ENCODE measurements at regions not wholly inside any gene's neighbourhood (a gene's known extent, or its start where the extent isn't known, plus 50 kb on each side); places are given as distances from the start of the nearest gene placed in this dataset.

- DNase-seq: no peak
Measured at GRCh38 chr1:14298806-14299205, 299.7 kb upstream of the KAZN start.

DNA sequence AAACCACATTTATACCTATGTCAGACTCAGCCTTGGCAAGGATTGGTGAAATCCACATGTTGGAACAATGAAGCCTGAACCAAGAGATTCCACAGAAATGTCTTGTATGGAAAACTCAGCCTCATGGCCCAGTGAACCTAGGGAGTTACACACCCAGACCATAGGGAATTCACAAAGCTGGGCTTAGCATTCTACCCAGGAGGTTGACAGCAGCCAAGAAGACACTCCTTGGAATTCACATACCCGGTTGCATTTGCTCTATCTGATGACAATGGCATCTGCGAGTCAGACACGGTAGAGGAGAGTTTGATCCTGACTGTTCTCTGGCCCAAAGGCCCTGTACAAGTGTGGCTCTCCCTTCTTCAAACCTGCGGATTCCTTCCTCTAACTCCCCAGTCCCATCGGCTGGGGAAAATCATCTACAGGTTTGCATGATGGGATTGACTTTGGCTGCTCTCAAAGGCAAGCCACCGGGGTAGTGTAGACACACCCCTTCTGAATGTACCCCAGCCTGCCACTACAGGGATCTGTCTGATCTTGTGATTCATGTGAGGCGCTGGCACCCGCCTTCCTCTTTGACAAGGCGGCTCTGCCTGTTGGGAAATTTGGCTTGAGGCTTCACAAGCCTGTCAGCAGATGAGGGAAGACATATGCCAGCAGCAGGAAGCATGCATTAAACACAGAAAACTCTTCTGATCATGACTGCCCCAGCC is 297.3 kb upstream of the KAZN start:
- DNase-seq: no peak

DNA sequence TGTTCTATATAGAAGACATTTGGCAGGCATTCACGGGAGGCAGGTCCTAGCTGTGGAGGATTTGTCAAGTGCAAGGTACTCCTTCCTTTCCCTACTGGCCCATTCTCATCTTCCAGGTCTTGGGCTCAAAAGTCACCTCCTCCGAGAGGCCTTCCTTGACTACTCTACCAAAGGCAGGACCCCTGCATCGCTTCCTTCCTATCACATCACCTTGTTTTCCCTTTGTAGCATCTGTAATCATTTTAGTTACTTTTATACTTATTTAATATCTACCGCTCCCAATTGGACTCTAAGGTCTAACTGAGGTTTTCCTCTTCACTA is 296.8 kb upstream of the KAZN start:
- DNase-seq: no peak

DNA sequence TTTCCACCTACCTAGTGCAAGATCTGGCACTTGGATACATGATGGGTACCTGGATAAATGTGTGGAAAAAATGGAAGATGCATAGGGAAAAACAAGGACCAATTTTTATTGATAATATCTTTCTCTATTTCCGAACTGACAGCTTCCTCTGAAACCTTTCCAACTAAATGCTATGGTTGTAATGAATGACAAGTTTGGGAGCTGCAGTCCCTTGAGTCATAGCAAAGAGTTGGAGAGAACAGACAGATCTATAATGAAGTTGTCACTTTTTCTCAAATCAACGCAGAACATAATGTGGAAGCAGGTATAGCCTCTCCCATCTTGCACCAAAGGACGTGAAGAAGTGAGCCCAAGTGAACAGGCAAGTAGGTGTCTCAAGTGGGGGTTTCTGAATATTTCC is 296.5 kb upstream of the KAZN start:
- DNase-seq: no peak

GRCh38 chr1:14303011-14303410 is 295.5 kb upstream of the KAZN start:
- no peak for DNase-seq

DNA sequence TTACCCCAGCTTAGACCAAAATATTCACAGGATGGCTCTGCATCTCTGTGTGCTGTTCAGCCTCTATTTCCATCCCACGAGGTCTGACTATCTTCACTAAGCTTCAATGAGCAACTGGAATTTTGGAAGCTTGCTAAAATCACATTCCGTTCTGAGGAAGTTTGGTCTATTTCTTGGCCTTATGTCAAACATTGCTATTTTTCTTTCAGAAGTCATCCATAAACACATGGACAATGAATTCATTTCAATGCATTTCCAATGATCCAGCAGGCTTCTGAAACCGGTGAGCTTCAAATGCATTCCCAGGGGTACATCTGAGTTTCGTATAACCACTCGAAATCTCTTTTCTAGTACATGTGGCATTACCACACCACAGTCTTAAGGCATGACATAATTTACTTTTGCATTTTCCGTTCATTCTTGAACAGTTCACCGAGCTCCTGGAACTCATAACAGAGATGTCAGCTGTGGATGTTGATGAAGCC is 294.1 kb upstream of the KAZN start:
- DNase-seq: no peak

DNA sequence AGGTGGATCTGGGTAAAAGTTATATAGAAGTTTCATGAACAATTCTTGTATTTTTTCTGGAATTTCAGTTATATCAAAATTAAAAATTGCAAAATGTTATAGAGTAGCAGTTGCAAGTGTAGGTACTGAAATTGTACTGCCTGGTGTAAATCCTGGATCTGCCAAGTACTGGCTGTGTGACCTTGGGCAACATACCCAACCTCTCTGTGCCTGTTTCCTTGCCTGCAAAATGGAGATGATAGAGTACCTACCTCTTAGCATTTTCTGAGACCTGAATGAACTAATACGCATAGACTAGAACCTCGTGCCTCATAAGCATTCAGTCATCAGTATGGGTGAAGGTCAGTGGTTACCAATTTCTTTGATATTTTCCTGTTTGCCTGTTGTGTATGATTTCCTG is 290.0 kb upstream of the KAZN start:
- DNase-seq: no peak

DNA sequence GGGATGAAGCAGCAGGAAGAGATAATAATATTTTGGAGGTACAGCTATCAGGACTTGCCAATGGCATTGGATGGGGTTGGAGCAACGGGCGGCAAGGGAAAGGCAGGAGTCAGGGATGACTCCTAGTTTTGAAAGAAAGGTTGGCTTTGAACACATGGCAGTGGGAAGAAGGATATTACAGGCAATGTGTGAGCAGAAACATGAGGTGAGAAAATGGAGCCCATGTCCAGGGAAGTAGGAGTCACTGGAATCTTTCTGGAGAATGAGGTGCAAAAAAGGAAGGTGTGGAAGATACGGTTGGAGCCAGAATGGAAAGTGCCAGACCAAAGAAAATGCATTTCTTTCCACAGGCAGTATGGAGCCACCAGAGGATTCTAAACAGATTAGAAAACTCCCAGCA is 288.5 kb upstream of the KAZN start:
- DNase-seq: no peak

DNA sequence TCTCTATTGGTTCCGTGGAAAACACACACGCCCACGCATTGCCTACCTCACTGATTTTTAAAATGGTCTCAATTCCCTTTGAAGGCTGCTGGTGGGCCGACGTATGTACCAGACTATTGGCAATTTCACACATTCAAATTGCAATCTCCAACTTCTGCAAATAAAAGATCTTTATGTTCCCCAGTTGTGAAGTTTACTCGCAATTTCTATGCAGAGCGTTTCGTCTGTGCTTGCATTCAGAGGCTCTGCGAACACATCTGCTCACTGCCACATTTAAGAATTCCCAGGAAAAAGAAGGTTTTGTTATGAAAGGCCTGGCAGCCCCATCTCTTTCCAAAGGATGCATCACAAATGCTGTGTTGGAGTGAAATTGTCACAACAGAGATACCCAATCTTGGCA is 288.0 kb upstream of the KAZN start:
- no peak for DNase-seq

GRCh38 chr1:14313731-14314431 is 284.6 kb upstream of the KAZN start:
- DNase-seq: no peak

DNA sequence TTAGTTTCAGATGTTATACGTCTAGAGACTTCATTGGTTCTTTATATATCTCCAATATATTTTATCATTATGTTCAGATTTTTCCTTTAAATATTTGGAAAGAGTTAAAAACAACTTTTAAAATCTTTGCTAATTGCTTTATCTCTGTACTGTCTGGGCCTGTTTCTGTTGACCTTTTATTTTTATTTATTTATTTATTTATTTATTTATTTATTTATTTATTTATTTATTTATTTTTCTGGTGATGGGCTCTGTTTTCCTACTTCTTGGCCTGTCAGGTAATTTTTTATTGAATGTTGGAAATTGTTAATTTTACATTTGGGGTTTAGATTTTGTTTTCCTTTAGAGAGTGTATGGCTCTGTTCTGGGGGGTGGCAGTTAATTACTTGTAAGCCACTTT is 279.7 kb upstream of the KAZN start:
- no peak for DNase-seq

GRCh38 chr1:14320518-14320917 is 278.0 kb upstream of the KAZN start:
- no peak for DNase-seq

DNA sequence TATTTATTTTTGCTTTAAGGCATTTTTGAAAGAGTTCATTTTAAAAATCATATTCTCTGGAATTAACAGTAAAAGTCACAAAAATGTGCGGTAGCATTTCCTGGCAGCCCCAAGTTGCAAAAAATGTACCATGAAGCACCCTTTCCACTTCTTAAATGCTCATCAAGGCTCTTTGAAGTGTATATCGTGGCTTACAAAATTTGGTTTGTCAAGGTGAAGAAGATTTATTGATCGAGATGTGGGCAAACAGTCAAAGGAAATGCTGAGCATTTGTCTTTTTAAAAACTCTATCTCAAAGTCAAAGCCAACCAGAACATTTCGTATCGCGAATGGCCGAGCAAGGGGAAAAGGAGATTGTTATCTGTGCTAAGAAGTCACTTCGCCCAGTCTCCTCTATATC is 277.5 kb upstream of the KAZN start:
- no peak for DNase-seq

- no peak for DNase-seq
Measured at GRCh38 chr1:14321422-14321821, 277.1 kb upstream of the KAZN start.

DNA sequence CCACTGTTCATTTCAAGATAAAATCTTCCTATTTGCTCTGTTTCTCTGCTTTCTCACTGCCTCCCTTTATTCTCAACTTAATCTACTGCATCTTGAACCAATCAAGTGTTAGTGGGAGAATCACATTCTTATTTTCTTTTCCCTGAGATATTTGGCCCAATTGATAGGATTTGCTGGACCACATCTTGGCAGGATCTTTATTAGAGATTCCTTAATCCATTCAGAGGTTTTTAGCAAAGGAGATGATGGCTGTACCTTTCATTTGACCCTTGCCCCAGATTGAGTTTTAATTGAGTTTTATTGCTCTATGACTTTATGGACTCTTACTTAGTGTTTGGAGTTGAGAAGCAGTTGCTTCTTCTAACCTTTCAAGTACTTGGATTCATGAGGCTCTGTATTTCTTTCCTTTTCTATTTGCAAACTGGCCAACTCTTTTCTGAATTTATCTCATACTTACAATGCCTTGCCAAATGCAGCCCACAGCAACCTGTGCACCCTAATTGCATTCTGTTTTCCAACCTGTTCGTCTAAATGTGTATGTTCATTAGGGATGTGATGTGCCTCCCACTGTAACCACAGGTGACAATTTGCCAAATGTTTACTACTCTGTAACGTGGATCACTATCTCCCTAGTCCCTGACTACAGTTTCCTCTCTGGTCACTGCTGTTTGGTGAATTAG is 274.8 kb upstream of the KAZN start:
- DNase-seq: no peak

DNA sequence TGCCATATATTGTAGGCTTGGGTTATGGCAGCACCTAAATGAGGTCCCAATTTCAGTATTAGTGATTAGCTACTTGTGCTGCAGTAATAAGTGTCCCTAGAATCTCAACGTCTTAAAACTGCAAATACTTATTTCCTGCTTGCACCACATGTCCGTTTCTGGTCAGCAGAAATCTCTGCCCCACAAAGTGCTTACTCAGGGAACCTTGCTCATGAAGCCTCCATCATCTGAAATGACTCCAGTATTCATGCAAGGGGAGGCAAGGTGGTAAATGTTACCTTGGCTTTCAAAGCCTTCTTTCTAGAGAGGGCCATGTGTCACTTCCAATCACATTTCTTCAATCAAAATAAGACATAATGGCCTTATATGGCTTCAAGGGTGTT is 274.2 kb upstream of the KAZN start:
- no peak for DNase-seq

- no peak for DNase-seq
Measured at GRCh38 chr1:14326857-14327256, 271.6 kb upstream of the KAZN start.

DNA sequence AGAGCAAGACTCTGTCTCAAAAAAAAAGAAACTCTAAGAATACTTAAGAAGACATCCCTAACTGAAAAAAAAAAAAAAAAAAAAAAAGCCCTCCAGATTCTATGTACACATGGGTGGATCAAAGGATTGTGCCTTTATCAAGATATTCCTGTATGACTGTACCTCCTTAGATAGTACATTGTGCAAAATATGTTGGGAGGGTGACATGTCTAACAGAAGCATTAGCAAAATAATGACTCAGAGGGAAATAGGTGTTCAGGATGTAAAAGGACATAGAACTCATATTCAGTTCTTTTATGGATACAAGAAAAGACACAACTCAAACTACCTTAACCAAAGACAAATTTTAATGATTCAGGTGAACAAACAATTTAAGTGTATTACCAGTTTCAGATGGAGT is 269.8 kb upstream of the KAZN start:
- DNase-seq: no peak

DNA sequence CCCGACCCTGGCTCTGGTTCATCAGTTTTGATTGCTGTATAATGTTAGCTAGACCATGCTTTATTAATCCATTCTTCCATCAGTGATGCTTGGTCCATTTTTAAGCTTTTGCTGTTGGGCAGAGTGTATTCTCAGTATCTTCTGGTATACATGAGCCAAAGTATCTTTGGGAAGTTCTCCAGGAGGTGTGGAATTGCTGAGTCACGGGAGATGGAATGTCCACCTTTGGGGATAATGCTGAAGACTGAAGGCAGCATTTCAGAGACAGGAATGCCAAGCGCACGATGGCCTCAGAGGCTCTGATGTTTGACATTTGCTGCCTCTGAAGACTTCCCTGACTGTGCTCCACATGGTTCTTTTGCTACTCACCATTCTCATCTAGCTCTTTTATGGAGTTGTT is 266.3 kb upstream of the KAZN start:
- no peak for DNase-seq

GRCh38 chr1:14334336-14335176 is 263.9 kb upstream of the KAZN start:
- DNase-seq: no peak

DNA sequence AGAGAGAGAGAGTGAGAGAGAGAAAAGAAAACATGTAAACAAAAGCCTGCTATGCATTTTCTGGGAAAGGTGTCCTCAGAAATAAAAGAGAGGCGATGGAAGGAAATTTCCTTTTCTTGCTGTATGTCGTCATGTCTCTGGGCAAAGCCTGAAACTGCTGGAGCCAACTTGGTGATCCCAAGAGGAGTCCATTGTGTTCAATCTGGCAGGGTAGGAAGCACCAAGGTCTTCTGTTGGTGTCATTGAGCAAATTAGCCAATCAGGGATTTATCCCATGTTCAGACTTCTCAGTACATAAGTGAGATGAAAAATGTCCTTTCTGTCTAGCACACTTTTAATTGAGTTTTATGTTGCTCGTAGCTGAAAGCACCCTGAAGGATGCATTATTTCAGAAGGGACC is 260.0 kb upstream of the KAZN start:
- DNase-seq: no peak

DNA sequence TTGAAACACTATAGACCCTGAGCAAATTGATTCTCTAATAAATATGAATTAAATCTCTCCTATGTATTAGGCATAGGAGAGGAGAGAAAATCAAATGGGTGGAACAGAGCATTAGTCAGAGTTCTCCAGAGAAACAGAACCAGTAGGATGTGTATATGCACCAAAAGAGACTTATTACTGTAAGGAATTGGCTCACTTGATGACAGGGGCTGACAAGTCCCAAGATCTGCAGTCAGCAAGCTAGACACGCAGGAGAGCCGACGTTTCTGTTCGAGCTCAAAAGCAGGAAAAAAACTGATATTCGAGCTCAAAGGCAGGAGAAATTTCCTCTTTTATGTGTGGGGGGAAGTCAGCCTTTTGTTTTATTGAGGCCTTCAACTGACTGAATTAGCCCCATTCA is 259.2 kb upstream of the KAZN start:
- no peak for DNase-seq

All from amygdala (tissue), 56 donors.